GM12872 (cell line): ENCODE measurements at regions not wholly inside any gene's neighbourhood (a gene's known extent, or its start where the extent isn't known, plus 50 kb on each side); places are given as distances from the start of the nearest gene placed in this dataset.
A peak's percentile ranks its signal among the peaks of the same experiment; 100 is the strongest.

Source experiments
- TF ChIP-seq, protein P1 (sequence below): IDR thresholded peaks from 3 replicates; pipeline ENCODE4 v1.5.1; 2011; ENCODE audit warnings: low read depth, mild to moderate bottlenecking, low read length, moderate library complexity; ENCODE audit not compliant: insufficient read depth

DNA sequence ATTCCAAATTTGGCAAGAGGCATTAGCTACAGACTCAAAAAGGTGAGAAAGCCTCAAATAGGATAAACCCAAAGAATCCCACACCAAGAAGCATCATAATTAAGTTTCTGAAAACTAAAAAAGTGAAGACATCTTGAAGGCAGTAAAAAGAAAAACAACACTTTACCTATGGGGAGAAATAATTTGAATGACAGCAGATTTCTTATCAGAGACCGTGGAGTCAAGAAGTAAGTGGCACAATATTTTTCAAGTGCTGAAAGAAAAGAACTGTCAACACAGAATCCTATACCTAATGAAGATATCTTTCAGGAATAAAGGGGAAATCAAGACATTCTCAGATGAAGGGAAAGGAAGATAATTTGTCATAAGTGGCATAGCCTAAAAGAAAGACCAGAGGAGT lies 193.3 kb upstream of the CHD6 start:
- TF ChIP-seq, protein P1, sequence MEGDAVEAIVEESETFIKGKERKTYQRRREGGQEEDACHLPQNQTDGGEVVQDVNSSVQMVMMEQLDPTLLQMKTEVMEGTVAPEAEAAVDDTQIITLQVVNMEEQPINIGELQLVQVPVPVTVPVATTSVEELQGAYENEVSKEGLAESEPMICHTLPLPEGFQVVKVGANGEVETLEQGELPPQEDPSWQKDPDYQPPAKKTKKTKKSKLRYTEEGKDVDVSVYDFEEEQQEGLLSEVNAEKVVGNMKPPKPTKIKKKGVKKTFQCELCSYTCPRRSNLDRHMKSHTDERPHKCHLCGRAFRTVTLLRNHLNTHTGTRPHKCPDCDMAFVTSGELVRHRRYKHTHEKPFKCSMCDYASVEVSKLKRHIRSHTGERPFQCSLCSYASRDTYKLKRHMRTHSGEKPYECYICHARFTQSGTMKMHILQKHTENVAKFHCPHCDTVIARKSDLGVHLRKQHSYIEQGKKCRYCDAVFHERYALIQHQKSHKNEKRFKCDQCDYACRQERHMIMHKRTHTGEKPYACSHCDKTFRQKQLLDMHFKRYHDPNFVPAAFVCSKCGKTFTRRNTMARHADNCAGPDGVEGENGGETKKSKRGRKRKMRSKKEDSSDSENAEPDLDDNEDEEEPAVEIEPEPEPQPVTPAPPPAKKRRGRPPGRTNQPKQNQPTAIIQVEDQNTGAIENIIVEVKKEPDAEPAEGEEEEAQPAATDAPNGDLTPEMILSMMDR = no peak

DNA sequence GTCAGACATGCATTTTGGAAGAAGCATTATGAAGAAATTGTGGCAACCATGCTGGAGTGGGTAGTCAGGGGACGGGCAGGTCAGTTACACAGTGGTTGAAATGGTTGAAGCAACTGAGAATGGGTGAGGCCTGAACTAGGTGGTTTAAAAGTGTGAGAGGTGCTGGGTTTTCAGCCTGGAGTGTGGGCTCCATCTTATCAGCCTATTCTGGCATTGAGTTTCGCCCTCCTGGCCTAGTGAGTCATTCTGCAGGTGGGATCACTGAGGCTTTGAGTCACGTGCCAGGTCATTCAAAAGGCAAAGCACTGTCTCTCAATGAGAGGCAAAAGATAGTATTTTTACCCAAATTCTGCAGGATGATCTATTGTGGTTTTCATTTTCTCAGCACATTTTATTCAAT lies 181.9 kb upstream of the CHD6 start:
- TF ChIP-seq, protein P1 = no peak

GRCh38 chr20:41798930-41799502 lies 180.8 kb upstream of the CHD6 start:
- TF ChIP-seq, protein P1 = no peak

GRCh38 chr20:41786158-41786557 lies 168.0 kb upstream of the CHD6 start:
- TF ChIP-seq, protein P1 = no peak

- TF ChIP-seq, protein P1 = no peak
Observed at GRCh38 chr20:41784209-41784958, 166.2 kb upstream of the CHD6 start.

- TF ChIP-seq, protein P1 = 0 out of 3 replicates have a peak, but pooled peaks have one; percentile 14
Observed at GRCh38 chr20:41783423-41784208, 165.4 kb upstream of the CHD6 start.

GRCh38 chr20:41782730-41783406 lies 164.7 kb upstream of the CHD6 start:
- TF ChIP-seq, protein P1 = no peak
